SK-N-SH (cell line): ENCODE measurements at regions not wholly inside any gene's neighbourhood (a gene's known extent, or its start where the extent isn't known, plus 50 kb on each side); places are given as distances from the start of the nearest gene placed in this dataset.
"Not testable (repeated sequence)": the region's sequence is repeated elsewhere in the genome, so short reads cannot be mapped to it uniquely, and the experiment has no call there.

Source experiments
- CTCF ChIP-seq: fragments of 200-600 bp; sonication (generic); IDR thresholded peaks from 2 replicates; pipeline ENCODE4 v1.6.1; 2017; ENCODE audit warnings: antibody characterized with exemption, mild to moderate bottlenecking, moderate library complexity
- EZH2phosphoT487 ChIP-seq: fragments of 200-600 bp; sonication (generic); IDR thresholded peaks from 2 replicates; pipeline ENCODE4 v1.6.1; 2017; ENCODE audit warnings: low read depth, mixed run types, mild to moderate bottlenecking, antibody characterized with exemption, moderate library complexity, borderline replicate concordance
- JUND ChIP-seq: IDR thresholded peaks from 2 replicates; pipeline ENCODE4 v1.4.0; 2012
- MAX ChIP-seq: IDR thresholded peaks from 2 replicates; pipeline ENCODE4 v1.4.0; 2012; ENCODE audit warnings: low read depth
- TF ChIP-seq, protein P1 (sequence below): fragments of 150-350 bp; IDR thresholded peaks from 2 replicates; pipeline ENCODE4 v1.6.1; 2017; ENCODE audit warnings: antibody characterized with exemption, low read length, low read depth, borderline replicate concordance

DNA sequence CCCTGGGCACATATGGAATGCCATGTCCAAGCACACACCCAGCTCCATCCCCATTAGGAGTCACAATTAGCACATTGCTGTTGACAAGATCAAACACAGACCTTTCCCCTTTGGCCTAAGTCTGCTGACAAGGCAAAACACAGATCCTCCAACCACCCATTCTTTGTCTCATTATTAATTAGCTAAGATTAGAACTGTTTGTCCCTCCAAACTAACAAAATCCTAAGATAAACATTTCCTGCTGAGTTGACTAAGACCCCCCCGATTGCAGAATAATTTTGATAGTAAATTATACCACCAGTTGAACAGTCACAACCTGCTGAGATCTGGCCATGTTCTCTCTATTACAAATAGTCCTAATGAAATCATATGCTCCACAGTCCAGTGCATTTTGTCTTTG is 186.7 kb downstream of the SPATA31A1 start:
- not testable (repeated sequence) for TF ChIP-seq CTCF, EZH2phosphoT487, MAX, JUND
- TF ChIP-seq, protein P1, sequence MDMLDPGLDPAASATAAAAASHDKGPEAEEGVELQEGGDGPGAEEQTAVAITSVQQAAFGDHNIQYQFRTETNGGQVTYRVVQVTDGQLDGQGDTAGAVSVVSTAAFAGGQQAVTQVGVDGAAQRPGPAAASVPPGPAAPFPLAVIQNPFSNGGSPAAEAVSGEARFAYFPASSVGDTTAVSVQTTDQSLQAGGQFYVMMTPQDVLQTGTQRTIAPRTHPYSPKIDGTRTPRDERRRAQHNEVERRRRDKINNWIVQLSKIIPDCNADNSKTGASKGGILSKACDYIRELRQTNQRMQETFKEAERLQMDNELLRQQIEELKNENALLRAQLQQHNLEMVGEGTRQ: not testable (repeated sequence)
